Karpas-422 (cell line): ENCODE measurements at regions not wholly inside any gene's neighbourhood (a gene's known extent, or its start where the extent isn't known, plus 50 kb on each side); places are given as distances from the start of the nearest gene placed in this dataset.

Source experiments
- DNase-seq: peaks from one replicate; pipeline ENCODE4 v3.0.0-alpha.2; 2015
- H2AFZ ChIP-seq: fragments of 200-600 bp; sonication (generic); 2 replicates; pipeline ENCODE4 v1.6.1; 2014; ENCODE audit warnings: antibody characterized with exemption, low read length, mixed read lengths
- H3K27ac ChIP-seq: fragments of 200-600 bp; sonication (generic); 2 replicates; pipeline ENCODE4 v1.5.1; 2014; ENCODE audit warnings: mild to moderate bottlenecking, low read length, moderate library complexity
- H3K27me3 ChIP-seq: fragments of 200-600 bp; sonication (generic); 2 replicates; pipeline ENCODE4 v1.6.1; 2014; ENCODE audit warnings: low read length, mixed read lengths
- H3K36me3 ChIP-seq: fragments of 200-600 bp; sonication (generic); 2 replicates; pipeline ENCODE4 v1.6.1; 2014; ENCODE audit warnings: low read length, mixed read lengths; ENCODE audit not compliant: insufficient read depth
- H3K4me1 ChIP-seq: fragments of 200-600 bp; sonication (generic); 2 replicates; pipeline ENCODE4 v1.6.1; 2014; ENCODE audit warnings: mild to moderate bottlenecking, low read length, mixed read lengths
- H3K4me2 ChIP-seq: fragments of 200-600 bp; sonication (generic); 2 replicates; pipeline ENCODE4 v1.6.1; 2014; ENCODE audit warnings: low read length, low read depth, mild to moderate bottlenecking; ENCODE audit not compliant: poor library complexity, severe bottlenecking
- H3K4me3 ChIP-seq: fragments of 200-600 bp; sonication (generic); 2 replicates; pipeline ENCODE4 v1.5.1; 2014; ENCODE audit warnings: mild to moderate bottlenecking, antibody characterized with exemption, low read length, mixed read lengths
- H3K79me2 ChIP-seq: fragments of 200-600 bp; sonication (generic); 2 replicates; pipeline ENCODE4 v1.6.1; 2014; ENCODE audit warnings: mild to moderate bottlenecking, low read length, mixed read lengths
- H3K9ac ChIP-seq: fragments of 200-600 bp; sonication (generic); 2 replicates; pipeline ENCODE4 v1.6.0; 2014; ENCODE audit warnings: low read length
- H3K9me2 ChIP-seq: fragments of 200-600 bp; sonication (generic), shearing (Covaris generic); replicated peaks from 2 replicates; pipeline ENCODE4 v1.6.0; 2014; ENCODE audit warnings: mild to moderate bottlenecking, low read length, moderate library complexity; ENCODE audit not compliant: insufficient read depth
- H3K9me3 ChIP-seq: fragments of 300-700, 200-600 bp; sonication (generic); 2 replicates; pipeline ENCODE4 v1.6.1; 2014; ENCODE audit warnings: low read length, mixed read lengths
- H4K20me1 ChIP-seq: fragments of 200-600 bp; sonication (generic); 2 replicates; pipeline ENCODE4 v1.6.1; 2014; ENCODE audit warnings: mild to moderate bottlenecking, antibody characterized with exemption, low read length, low read depth; ENCODE audit not compliant: insufficient read depth

- no peaks in the 10 kb centered on the region for H3K27me3 ChIP-seq
- no peaks in the 10 kb centered on the region for H3K79me2 ChIP-seq
- no peaks in the 10 kb centered on the region for H4K20me1 ChIP-seq
- no peaks in the 10 kb centered on the region for H3K9me2 ChIP-seq
- H3K36me3 ChIP-seq = no peaks in the 10 kb centered on the region
- H3K27ac ChIP-seq = no peak overlapping the region
- no peak for DNase-seq
- H3K4me2 ChIP-seq = no peak overlapping the region
- no peak overlapping the region for H2AFZ ChIP-seq
- no peaks in the 10 kb centered on the region for H3K9me3 ChIP-seq
- H3K4me3 ChIP-seq = no peak overlapping the region
- H3K9ac ChIP-seq = no peak overlapping the region
- H3K4me1 ChIP-seq = no peaks in the 10 kb centered on the region
Observed at GRCh38 chr2:14716319-14716718, 83.8 kb downstream of the LRATD1 start.

- H2AFZ ChIP-seq = no peak overlapping the region
Observed at GRCh38 chr2:14717131-14717530, 84.6 kb downstream of the LRATD1 start.

GRCh38 chr2:14720319-14720718 is 87.8 kb downstream of the LRATD1 start:
- DNase-seq = no peak
- H3K27me3 ChIP-seq = no peaks in the 10 kb centered on the region
- H3K9me2 ChIP-seq = no peaks in the 10 kb centered on the region
- no peaks in the 10 kb centered on the region for H3K9me3 ChIP-seq
- H3K4me3 ChIP-seq = no peak overlapping the region
- no peak overlapping the region for H3K9ac ChIP-seq
- no peaks in the 10 kb centered on the region for H3K79me2 ChIP-seq
- H3K4me2 ChIP-seq = no peak overlapping the region
- H2AFZ ChIP-seq = no peak overlapping the region
- H3K36me3 ChIP-seq = no peaks in the 10 kb centered on the region
- no peaks in the 10 kb centered on the region for H4K20me1 ChIP-seq
- H3K4me1 ChIP-seq = no peaks in the 10 kb centered on the region
- H3K27ac ChIP-seq = no peak overlapping the region

More at GRCh38 chr2:14717131-14717530, 84.6 kb downstream of the LRATD1 start:
- Histone ChIP-seq H3K4me3 (no peak overlapping the region), H3K36me3 (no peaks in the 10 kb centered on the region), H4K20me1 (no peaks in the 10 kb centered on the region), H3K27ac (no peak overlapping the region), H3K9me2 (no peaks in the 10 kb centered on the region), H3K4me1 (no peaks in the 10 kb centered on the region), H3K4me2 (no peak overlapping the region), H3K27me3 (no peaks in the 10 kb centered on the region), H3K79me2 (no peaks in the 10 kb centered on the region), H3K9ac (no peak overlapping the region), H3K9me3 (no peaks in the 10 kb centered on the region)
- DNase-seq = no peak

DNA sequence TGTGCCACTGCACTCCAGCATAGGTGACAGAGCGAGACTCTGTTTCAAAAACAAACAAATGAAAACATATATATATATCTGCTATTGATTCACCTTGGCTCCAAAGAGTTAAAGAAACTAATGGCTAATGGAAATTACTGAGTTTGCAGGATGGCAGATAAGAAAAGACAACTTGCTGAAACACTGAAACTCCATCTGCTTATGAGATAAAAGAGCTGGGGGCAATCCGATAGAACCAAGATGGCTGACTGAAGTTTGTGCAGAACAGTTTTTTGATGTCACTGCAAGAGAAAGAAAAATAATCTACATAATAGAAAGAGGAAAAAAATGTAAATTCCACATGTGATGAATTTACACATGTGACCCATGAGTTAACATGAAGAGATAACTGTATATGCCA is 88.2 kb downstream of the LRATD1 start:
- Histone ChIP-seq H3K36me3 (no peaks in the 10 kb centered on the region), H3K9ac (no peak overlapping the region), H3K4me1 (no peaks in the 10 kb centered on the region), H4K20me1 (no peaks in the 10 kb centered on the region), H3K9me3 (no peaks in the 10 kb centered on the region), H2AFZ (no peak overlapping the region), H3K4me2 (no peak overlapping the region), H3K9me2 (no peaks in the 10 kb centered on the region), H3K4me3 (no peak overlapping the region), H3K27ac (no peak overlapping the region), H3K27me3 (no peaks in the 10 kb centered on the region), H3K79me2 (no peaks in the 10 kb centered on the region)
- no peak for DNase-seq

- Histone ChIP-seq H3K36me3 (no peaks in the 10 kb centered on the region), H3K79me2 (no peaks in the 10 kb centered on the region), H3K9ac (no peak overlapping the region), H3K4me3 (no peak overlapping the region), H3K4me1 (no peaks in the 10 kb centered on the region), H3K27me3 (no peaks in the 10 kb centered on the region), H3K9me2 (0 out of 2 replicates have a peak, but pooled peaks cover 3% of the 10 kb centered on the region), H2AFZ (no peak overlapping the region), H3K27ac (no peak overlapping the region), H4K20me1 (no peaks in the 10 kb centered on the region), H3K4me2 (no peak overlapping the region), H3K9me3 (no peaks in the 10 kb centered on the region)
- DNase-seq = no peak
Observed at GRCh38 chr2:14722904-14723570, 90.5 kb downstream of the LRATD1 start.

DNA sequence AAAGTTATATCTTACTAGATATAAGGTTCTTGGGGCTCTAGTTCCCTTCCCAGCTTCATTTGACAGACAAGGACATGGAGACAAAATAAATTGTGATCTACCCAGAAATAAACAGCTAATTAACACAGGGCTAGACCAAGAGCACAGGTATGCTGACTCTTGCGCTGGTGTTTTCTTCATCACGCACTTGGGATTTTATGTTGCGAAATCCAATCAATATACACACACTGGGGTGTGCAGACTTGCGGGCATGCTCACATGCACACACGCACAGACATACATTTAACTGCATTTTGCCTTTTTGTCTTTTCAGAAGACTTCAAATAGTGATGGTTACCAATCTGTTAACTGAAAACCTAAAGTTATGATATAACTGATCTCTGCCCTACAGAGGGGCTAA is 91.2 kb downstream of the LRATD1 start:
- DNase-seq = no peak
- H4K20me1 ChIP-seq = no peaks in the 10 kb centered on the region
- no peak overlapping the region for H3K27ac ChIP-seq
- no peak overlapping the region for H2AFZ ChIP-seq
- H3K36me3 ChIP-seq = no peaks in the 10 kb centered on the region
- H3K9me2 ChIP-seq = 0 out of 2 replicates have a peak, but pooled peaks cover 3% of the 10 kb centered on the region
- no peaks in the 10 kb centered on the region for H3K79me2 ChIP-seq
- H3K4me2 ChIP-seq = no peak overlapping the region
- no peak overlapping the region for H3K9ac ChIP-seq
- H3K27me3 ChIP-seq = no peaks in the 10 kb centered on the region
- no peaks in the 10 kb centered on the region for H3K4me1 ChIP-seq
- H3K9me3 ChIP-seq = no peaks in the 10 kb centered on the region
- no peak overlapping the region for H3K4me3 ChIP-seq

GRCh38 chr2:14735696-14736095 is 103.2 kb downstream of the LRATD1 start:
- H3K9me3 ChIP-seq = no peaks in the 10 kb centered on the region
- no peaks in the 10 kb centered on the region for H3K36me3 ChIP-seq
- no peak for DNase-seq
- H3K27ac ChIP-seq = no peak overlapping the region
- H3K4me1 ChIP-seq = no peaks in the 10 kb centered on the region
- no peak overlapping the region for H3K9ac ChIP-seq
- 0 out of 2 replicates have a peak, but pooled peaks cover 2% of the 10 kb centered on the region for H3K9me2 ChIP-seq
- H2AFZ ChIP-seq = no peak overlapping the region
- no peaks in the 10 kb centered on the region for H4K20me1 ChIP-seq
- H3K4me2 ChIP-seq = no peak overlapping the region
- H3K4me3 ChIP-seq = no peak overlapping the region
- no peaks in the 10 kb centered on the region for H3K27me3 ChIP-seq
- H3K79me2 ChIP-seq = no peaks in the 10 kb centered on the region

GRCh38 chr2:14737201-14737600 is 104.7 kb downstream of the LRATD1 start:
- no peak overlapping the region for H3K9ac ChIP-seq
- H3K4me2 ChIP-seq = no peak overlapping the region
- H3K9me2 ChIP-seq = no peaks in the 10 kb centered on the region
- H3K9me3 ChIP-seq = no peaks in the 10 kb centered on the region
- no peaks in the 10 kb centered on the region for H3K79me2 ChIP-seq
- H3K4me3 ChIP-seq = no peak overlapping the region
- DNase-seq = no peak
- H3K4me1 ChIP-seq = no peaks in the 10 kb centered on the region
- no peak overlapping the region for H2AFZ ChIP-seq
- no peak overlapping the region for H3K27ac ChIP-seq
- H3K36me3 ChIP-seq = no peaks in the 10 kb centered on the region
- H3K27me3 ChIP-seq = no peaks in the 10 kb centered on the region
- H4K20me1 ChIP-seq = no peaks in the 10 kb centered on the region
